Mucosa of descending colon (tissue), 3 donors: ENCODE measurements at regions not wholly inside any gene's neighbourhood (a gene's known extent, or its start where the extent isn't known, plus 50 kb on each side); places are given as distances from the start of the nearest gene placed in this dataset.
"Not testable (repeated sequence)": the region's sequence is repeated elsewhere in the genome, so short reads cannot be mapped to it uniquely, and the experiment has no call there.

ENCODE experiments used
- ATAC-seq: fragments of 200-7000 bp; cut with Tn5 transposase; one replicate; pipeline ENCODE4 v1.9.1; 2020; ENCODE audit warnings: mild to moderate bottlenecking, moderate library complexity
- DNase-seq, 3 donors: peaks; one replicate each; pipeline ENCODE4 v3.0.0-alpha.2; 2020
- H3K36me3 ChIP-seq: fragments of 200-600 bp; one replicate; pipeline ENCODE4 v1.8.0; 2021; ENCODE audit warnings: low read depth, mild to moderate bottlenecking
- H3K4me1 ChIP-seq: fragments of 200-600 bp; one replicate; pipeline ENCODE4 v1.8.0; 2021; ENCODE audit warnings: low read depth, mild to moderate bottlenecking
- H3K4me3 ChIP-seq: fragments of 200-600 bp; one replicate; pipeline ENCODE4 v1.8.0; 2021; ENCODE audit warnings: mild to moderate bottlenecking
- H3K9me3 ChIP-seq: fragments of 200-600 bp; one replicate; pipeline ENCODE4 v1.8.0; 2021; ENCODE audit warnings: mild to moderate bottlenecking
- CTCF ChIP-seq: fragments of 200-600 bp; IDR thresholded peaks from one replicate; pipeline ENCODE4 v1.8.0; 2022; ENCODE audit warnings: antibody characterized with exemption, mild to moderate bottlenecking
- intact Hi-C, 2 donors: fragments of 100-400 bp; cut with DNase I in 1 of 2; cut with micrococcal nuclease in 1 of 2; formaldehyde crosslinking; loops; one replicate each; pipeline versions ENCODE4 v1.11.0 to v1.11.1; 2022; cut with DNase I, micrococcal nuclease
- donor health status: DM: no; HTN: no; CAD: no; lungs with moderate emphysema.
- donor health status: DM: no; HTN: no; CAD: no.
- donor health status: DM: no; HTN: yes; CAD: no.

GRCh38 chr5:90325093-90325492 lies 84.5 kb downstream of the CETN3 start:
- TF ChIP-seq CTCF: no peak
- H3K4me1 ChIP-seq: no peaks in the 10 kb centered on the region
- no peak for ATAC-seq

GRCh38 chr5:90320348-90320747 lies 89.2 kb downstream of the CETN3 start:
- intact Hi-C loops, H3K4me3 ChIP-seq, H3K9me3 ChIP-seq, ATAC-seq, DNase-seq, H3K36me3 ChIP-seq, H3K4me1 ChIP-seq: not testable (repeated sequence)

More at GRCh38 chr5:90325093-90325492, 84.5 kb downstream of the CETN3 start:
- Histone ChIP-seq H3K9me3 (no peaks in the 10 kb centered on the region), H3K36me3 (no peaks in the 10 kb centered on the region), H3K4me3 (no peak overlapping the region)
- DNase-seq: no peak
- intact Hi-C loops: no loop called here

GRCh38 chr5:90312027-90312426 lies 97.5 kb downstream of the CETN3 start:
- TF ChIP-seq CTCF: no peak
- DNase-seq (no peak), ATAC-seq (no peak)
- intact Hi-C loops: no loop called here
- H3K4me3 ChIP-seq: no peak overlapping the region
- no peaks in the 10 kb centered on the region for H3K36me3 ChIP-seq
- H3K4me1 ChIP-seq: no peaks in the 10 kb centered on the region
- no peaks in the 10 kb centered on the region for H3K9me3 ChIP-seq

GRCh38 chr5:90311401-90311800 lies 98.2 kb downstream of the CETN3 start:
- Histone ChIP-seq H3K9me3 (no peaks in the 10 kb centered on the region), H3K4me3 (no peak overlapping the region), H3K36me3 (no peaks in the 10 kb centered on the region), H3K4me1 (no peaks in the 10 kb centered on the region)
- intact Hi-C loops: no loop called here
- DNase-seq (no peak), ATAC-seq (no peak)
- TF ChIP-seq CTCF: no peak

GRCh38 chr5:90308787-90309585 lies 100.6 kb downstream of the CETN3 start:
- DNase-seq (no peak), ATAC-seq (no peak)
- intact Hi-C loops: no loop called here
- H3K36me3 ChIP-seq: no peaks in the 10 kb centered on the region
- no peak overlapping the region for H3K4me3 ChIP-seq
- no peak for TF ChIP-seq CTCF
- no peaks in the 10 kb centered on the region for H3K9me3 ChIP-seq
- H3K4me1 ChIP-seq: no peaks in the 10 kb centered on the region

- ATAC-seq (no peak), DNase-seq (no peak)
- Histone ChIP-seq H3K4me1 (no peaks in the 10 kb centered on the region), H3K9me3 (no peaks in the 10 kb centered on the region), H3K4me3 (no peak overlapping the region), H3K36me3 (no peaks in the 10 kb centered on the region)
- TF ChIP-seq CTCF: no peak
- intact Hi-C loops: no loop called here
These were observed 101.8 kb downstream of the CETN3 start for GRCh38 chr5:90307782-90308181.
